Embryonic facial prominence (tissue), 1 donor: ENCODE measurements at regions not wholly inside any gene's neighbourhood (a gene's known extent, or its start where the extent isn't known, plus 50 kb on each side); places are given as distances from the start of the nearest gene placed in this dataset.
"Not testable (repeated sequence)": the region's sequence is repeated elsewhere in the genome, so short reads cannot be mapped to it uniquely, and the experiment has no call there.

Experiments used
- DNase-seq: peaks from one replicate; pipeline ENCODE4 v3.0.0-alpha.2; 2016; ENCODE audit errors: extremely low spot score

DNA sequence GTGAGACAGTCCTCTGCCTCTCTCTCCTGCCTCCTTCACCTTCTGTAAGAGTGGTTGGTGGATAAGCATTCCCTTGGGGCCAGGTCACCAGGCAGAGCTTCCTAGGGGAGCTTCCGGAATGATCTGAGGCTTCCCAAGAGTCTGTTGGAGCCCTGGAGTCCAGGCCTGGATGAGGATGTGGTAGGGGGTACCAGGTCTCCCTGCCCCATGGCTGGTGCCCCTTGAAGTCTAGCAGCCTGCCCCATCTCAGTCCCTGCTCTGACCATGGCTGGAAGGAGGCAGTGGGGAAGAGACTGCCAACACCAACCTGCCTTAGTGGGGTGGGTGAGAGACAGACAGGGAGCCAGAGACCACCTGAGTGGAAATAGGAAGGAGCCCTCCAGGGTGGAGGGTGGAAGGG, 1316.9 kb downstream of the UQCRFS1 start:
- no peak for DNase-seq

DNA sequence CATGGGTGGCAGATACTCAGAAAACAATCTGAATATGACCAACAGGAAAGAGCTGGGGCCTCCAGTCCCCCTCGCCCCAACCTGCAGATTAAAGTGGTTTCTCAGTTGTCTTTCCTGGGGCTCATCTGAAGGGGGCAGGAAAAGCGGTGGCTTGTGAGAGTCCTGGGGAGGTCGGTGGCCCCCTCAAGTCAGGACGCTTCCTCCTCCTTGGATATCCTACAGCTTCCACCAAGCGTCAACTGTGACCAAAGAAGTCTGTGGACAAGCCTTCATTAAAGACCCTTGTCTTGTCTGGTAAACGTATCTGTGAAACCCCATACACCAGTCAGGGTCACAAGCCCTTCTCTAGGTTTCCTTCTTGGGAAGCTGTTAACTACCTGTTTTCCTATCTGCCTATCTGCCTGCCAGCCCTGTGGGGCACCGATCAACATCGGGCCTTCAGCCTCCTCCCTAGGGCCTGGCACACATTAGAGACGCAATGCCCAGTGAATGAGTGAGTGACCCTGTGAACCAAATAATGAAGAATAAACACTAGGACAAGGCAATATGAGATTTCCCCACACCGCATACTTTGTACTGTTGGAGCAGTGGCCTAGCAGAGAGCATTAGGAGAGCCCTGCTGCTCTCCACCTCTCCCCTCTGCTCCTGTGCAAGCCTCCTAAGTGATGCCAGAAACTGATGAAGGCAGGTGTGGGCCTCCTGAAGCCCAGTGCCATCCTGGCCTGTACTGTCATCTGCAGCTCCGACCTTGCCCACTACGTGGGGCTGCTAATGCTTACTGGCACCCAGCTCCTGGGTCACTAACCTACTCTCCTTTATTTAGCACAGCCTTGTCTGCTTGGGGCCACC, 1317.8 kb downstream of the UQCRFS1 start:
- DNase-seq, result no peak

DNA sequence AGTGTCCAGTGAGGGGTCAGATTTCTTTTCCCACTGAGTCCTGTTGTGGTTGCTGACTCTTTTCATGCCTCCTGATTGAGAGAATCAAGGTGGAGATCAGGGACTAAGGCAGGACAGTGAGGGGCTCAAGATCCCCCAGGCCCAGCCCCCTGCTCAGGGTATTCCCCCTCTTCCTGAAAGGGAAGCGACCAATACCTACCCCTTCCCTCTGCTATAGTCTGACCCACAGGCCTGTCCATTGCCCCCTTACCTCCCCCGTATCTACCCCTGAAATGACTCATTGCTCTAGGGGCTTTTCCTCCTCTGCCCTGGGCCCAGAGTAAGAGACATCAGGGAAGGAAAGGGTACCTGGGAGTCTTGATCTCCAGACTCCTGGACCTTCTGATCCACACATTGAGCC, 1320.5 kb downstream of the UQCRFS1 start:
- no peak for DNase-seq

DNA sequence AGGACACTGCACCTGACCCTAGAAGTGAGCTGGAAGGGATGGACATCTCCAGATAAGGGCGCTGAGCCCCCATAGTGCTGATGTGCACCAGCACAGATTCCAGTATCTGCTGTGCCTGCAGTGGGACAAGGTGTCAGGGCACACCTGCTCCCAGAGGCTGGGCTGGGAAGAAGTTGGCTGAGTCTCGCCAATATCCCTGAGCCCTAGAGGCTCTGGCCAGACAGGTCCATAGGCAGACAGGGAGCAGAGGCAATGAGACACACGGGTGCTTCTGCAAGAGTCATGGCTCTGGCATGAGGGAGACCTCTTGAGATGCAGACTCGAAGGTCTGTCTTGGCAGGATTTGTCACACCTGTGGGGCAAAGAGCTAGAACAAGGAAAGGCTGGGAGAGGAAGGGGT, 1321.5 kb downstream of the UQCRFS1 start:
- no peak for DNase-seq

DNA sequence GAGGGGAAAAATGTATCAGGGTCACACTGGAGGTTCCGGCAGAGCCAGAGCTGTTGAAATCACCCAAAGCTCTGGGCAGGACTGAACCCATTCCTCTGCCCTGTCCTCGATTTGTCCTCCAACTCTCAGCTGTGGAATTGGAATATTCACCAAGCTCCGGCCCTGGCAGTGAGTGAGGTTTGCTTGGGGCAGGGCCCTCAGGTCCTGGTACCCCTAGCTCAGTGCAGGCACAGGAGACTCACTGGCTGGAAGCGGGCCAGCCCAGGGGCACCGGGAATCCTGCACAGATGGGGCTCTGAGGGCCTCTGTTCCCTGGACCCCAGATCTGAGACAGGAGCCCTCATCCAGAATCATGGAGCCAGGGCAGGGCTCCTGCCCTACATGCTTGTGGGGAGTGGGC, 1322.3 kb downstream of the UQCRFS1 start:
- DNase-seq, result no peak

DNA sequence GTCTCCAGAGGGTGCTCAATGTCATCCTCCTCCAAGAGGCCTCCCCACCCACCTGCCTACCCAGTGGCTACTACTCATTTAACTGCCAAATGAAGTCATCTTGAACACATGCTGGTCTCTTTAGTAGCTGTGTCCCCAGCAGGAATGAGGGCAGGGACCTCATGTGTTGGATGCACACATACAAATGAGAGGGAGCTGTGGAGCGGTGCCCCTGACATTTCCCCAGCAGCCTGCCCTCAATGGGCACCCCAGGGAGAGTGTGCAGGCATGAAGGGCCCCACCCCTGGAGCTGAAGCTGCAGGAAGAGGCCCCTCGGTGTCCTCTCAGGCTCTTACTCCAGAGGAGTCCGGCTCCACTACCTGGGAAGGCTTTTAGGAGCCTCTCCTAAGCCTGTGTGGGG, 1322.7 kb downstream of the UQCRFS1 start:
- no peak for DNase-seq

DNA sequence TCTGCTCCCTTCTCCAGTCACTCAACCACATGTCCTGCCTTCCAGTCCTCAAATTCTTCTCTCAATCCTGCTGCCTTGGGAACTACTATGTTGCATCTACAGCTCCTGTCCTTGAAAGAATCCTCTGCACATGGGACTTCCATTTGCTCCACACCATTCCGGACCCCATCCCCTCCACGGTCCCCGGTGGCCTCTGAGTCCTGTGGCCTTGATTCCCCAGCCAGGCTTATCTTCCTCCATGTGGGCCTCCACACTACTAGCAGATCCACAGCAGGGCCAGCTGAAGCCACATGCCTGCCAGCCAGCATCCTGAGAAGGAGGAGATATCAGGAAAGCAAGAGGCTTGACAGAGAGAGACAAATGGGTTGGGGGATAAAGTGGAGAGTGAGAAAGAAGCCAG, 1323.8 kb downstream of the UQCRFS1 start:
- DNase-seq, result no peak

DNA sequence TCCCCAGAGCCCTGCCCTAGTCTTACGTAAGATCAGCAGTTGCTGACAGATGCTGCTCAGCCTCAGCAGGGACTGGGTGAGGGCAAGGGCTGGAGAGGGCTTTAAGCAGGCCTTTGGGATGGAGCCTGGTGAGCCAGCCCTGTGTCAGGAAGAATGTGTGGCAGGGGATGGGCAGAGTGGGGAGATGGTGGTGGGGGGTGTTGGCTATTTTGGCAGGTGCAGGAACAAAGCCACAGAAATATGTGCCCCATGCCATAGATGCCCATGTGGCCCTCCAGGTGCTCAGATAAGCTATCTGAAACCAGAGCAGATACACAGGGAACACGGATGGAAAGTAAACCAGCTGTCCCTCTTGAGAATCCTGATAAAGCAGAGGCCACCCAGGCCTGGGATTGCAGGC, 1325.0 kb downstream of the UQCRFS1 start:
- no peak for DNase-seq

DNA sequence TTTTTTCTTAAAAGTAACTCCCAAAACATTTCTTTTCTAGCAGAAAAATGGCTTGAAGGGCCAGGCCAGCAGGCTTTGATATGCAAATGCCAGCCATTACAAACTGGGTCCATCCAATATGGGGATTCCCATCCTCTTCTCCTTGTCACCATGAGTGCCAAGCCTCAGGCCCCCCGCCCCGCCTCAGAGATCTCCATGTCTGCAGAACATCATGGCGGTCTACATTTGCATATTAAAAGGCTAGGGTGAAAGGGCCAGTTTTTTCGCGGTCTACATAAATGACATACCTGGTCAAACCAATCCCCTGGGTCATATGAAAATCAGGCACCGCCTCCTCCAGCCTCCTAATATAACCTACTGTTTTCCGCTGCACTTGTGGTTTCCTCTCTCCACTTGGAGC, 1327.6 kb downstream of the UQCRFS1 start:
- DNase-seq, result no peak

DNA sequence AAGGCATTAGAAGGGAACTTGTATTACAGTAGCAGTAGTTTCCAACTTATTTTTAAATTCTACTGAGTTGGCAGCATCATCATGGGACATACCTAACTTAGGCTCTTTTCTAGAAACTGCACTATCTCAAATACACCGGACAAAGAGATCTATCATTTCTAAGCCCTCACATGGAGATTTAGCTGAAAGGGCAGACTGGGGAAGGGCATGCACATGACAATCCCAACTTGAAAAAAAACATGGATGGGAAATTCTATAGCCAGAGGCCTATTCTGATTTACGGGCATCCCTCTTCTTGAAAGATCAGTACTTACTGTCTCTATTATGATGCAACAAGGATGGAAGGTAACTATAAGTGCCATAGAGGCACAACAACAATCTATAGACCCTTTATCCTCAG, 1328.6 kb downstream of the UQCRFS1 start:
- DNase-seq, result no peak

DNA sequence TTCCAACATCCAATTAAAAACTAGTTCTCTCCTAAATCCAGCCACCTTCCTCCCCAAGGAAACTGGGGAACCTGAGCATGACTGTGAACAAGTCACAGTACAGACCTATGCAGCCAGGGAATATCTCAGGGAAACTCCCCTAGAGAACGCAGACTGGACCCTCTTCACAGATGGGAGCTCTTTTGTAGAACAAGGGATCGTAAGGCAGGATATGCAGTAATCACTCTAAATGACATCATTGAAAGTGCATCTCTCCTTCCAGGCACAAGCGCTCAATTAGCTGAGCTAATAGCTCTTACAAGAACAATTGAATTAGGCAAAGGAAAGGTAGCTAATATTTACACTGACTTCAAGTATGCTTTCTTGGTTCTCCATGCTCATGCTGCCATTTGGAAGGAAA, 1331.7 kb downstream of the UQCRFS1 start:
- DNase-seq, result no peak

DNA sequence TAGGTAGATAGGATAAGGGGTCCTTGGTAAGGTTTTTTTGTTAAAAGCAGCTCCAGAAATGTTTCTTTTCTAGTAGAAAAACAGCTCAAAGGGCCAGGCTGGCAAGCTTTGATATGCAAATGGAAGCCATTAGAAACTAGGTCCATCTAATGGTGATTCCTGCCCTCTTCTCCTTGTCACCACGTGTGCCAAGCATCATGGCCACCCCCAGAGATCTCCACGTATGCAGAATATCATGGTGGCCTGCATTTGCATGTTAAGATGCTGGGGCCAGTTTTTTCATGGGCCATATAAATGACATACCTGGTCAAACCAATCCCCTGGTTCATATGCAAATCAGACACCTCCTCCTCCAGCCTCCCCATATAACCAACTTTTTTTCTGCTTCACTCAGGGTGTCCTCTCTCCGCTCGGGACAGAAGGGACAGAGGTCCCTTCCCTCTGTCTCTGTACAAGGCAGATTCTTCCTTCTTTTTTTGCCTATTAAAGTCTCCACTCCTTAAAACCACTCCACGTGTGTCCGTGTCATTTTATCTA, 1335.9 kb downstream of the UQCRFS1 start:
- no peak for DNase-seq

DNA sequence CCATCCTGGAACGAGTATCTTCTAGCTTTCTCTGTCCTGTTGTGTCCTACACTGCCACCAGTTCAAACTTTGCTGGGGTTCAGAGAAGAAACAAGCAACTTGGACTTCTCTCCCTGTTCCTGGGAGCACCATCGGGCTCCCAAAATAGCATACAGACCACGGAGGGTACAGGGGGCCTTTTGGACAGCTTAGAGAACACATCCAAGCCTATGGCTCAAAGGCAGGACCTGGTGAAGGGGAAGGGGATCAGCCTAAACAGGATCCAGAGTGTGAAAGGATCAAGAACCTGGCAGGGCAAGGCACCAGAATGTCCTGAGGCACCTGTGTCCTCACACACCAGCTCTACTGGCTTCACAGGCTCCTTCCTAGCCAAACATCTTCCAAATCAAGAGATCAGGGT, 1336.5 kb downstream of the UQCRFS1 start:
- DNase-seq, result no peak

DNA sequence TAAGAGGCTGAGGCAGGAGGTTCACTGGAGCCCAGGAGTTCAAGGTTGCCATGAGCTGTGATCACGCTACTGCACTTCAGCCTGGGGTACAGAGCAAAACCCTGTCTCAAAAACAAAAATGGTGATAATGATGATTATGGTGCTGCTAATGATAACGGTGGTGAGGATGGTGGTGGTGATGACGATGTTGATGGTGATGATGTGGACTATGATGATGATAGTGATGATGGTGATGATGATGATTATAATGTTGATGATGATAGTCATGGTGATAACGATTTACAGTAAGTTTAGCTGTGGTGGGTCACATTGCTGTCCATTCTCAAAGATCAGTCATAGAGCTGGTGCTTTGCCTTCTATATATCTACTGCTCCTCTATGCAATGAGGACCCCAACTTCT, 1340.6 kb downstream of the UQCRFS1 start:
- no peak for DNase-seq

DNA sequence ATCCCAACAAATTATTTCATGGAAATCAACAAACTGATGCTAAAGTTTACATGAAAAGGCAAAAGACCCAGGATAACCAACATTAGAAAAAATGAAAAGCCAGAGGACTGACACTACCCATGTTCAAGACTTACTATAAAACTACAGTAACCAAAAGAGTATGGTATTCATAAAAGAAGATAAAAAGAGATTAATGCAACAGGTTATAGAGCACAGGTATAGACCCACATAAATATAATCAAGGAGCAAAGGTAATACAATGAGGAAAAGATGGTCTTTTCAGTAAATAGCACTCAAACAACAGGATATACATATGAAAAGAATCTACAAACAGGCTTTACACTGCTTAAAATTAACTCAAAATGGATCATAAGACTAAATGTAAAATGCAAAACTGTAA, 1342.7 kb downstream of the UQCRFS1 start:
- DNase-seq, result no peak

DNA sequence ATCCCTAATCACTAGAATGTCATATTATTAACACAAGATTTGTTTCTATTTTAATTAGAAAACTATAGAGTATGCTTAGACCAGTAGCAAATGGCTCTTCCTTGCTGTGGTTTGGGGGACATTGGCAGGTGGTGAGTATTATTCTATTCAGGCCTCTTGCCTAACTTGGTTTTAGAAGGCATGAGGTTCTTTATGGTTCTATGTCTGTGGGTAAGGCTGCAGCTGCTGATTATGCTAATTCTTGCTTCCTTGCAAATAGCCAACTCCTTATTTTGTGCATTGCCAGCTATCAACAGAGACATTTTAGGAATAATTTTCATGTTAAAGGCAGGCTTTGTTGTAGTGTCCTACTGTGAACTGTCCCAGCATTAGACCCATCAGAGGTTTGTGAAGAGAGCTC, 1344.9 kb downstream of the UQCRFS1 start:
- DNase-seq, result no peak

DNA sequence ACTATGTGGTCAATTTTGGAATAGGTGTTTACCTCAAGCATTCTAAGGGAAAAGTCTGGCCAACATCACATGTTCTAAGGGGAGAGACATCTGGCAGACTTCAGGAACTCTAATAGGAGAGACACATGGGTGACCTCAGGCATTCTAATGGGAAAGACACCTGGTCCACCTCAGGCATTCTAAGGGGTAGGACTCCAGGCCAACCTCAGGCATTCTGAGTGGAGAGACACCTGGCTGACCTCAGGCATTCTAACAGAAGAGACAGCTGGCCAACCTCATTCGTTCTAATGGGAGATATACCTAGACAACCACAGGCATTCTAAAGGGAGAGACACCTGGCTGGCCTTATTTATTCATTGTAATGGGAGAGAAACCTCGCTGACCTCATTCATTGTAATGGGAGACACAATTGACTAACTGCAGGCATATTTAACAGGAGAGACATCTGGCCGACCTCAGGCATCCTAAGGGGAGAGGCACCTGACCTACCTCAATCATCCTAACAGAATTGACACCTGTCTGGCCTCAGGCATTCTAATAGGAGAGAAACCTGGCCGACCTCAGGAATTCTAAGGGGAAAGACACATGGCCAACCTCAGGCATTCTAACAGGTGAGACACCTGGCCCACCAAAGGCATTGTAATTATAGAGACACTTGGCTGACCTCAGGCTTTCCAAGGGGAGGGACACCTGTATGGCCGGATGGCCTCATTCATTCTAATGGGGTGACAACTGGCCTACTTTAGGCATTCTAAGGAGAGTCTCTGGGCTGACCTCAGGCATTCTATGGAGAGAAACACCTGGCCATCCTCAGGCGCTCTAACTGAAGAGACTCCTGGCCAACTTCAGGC, 1346.8 kb downstream of the UQCRFS1 start:
- no peak for DNase-seq

DNA sequence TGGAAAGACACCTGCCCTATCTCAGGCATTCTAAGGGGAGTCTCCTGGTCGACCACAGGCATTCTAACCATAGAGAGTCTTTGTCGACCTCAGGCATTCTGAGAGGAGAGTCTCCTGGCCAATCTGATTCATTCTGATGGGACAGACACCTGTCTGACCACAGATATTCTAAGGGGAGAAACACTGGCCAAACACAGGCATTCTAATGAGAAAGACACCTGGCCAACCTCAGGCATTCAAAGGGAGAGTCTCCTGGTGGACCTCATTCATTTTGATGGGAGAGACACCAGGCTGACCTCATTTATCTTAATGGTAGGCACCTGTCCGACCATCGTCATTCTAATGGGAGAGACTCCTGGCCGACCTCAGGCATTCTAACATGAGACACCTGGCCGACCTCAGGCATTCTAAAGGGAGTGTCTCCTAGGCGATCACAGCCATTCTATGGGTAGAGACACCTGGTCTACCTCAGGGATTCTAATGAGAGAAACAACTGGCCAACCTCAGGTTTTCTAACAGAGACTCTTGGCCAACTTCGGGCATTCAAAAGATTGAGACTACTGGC, 1351.5 kb downstream of the UQCRFS1 start:
- DNase-seq, result no peak

DNA sequence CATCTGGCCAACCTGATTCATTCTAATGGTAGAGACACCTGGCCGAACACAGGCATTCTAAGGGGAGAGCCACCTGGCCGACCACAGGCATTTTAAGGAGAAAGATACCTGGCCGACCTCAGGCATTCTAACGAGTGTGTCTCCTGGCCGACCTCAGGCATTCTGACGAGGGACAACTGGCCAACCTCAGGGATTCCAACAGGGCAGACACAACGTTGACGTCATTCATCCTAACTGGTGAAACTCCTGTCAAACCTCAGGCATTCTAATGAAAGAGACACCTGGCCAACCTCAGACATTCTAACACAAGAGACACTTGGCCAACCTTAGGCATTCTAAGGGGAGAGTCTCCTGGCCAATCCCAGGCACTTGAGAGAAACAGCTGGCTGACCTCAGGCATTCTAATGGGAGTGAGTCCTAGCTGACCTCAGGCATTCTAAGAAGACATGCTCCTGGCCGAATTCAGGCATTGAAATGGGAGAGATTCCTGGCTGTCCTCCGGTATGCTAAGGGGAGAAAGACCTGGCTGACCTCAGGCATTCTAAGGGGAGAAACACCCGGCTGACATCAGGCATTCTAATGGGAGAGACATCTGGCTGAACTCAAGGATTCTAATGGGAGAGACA, 1352.5 kb downstream of the UQCRFS1 start:
- DNase-seq, result no peak

DNA sequence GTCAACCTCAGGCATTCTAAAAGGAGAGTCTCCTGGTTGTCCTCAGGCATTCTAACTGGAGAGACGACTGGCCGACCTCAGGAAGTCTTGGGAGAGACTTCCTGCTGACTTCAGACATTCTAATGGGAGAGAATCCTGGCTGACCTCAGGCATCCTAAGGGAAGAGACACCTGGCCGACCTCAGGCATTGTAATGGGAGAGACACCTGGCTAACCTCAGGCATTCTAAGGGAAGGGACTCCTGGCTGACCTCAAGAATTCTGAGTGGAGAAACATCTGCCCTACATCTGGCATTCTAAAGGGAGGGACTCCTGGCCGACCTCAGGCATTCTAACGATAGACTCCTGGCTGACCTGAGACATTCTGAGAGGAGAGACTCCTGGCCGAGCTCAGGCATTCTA, 1353.3 kb downstream of the UQCRFS1 start:
- DNase-seq, result no peak

DNA sequence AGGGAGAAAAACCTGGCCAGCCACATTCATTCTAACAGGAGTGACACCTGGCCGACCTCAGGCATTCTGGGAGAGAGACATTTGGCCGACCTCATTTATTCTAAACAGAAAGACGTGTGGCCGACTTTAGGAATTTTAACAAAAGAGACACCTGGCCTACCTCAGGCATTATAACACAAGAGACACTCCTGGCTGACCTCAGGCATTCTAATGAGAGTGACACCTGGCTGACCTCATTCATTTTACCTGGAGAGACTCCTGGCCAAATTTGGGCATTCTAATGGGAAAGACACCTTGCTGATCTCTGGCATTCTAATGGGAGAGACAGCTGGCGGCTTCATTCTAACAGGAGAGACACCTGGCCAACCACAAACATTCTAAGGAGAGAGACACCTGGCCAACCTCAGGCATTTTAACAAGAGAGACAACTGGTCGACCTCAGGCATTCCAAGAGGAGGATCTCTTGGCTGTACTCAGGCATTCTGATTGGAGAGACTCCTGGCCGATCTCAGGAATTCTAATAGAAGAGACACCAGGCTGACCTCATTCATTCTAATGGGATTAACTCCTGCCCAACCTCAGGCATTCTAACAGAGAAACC, 1353.9 kb downstream of the UQCRFS1 start:
- no peak for DNase-seq

DNA sequence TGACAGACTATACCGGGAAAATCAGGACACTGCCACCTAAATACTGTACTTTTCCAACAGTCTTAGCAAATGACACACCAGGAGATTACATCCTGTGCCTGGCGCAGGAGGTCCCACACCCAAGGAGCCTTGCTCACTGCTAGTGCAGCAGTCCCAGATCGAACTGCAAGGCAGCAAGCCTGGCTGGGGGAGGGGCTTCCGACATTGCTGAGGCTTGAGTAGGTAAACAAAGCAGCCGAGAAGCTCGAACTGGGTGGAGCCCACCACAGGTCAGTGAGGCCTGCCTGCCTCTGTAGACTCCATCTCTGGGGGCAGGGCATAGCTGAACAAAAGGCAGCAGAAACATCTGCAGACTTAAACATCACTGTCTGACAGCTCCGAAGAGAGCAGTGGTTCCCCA, 1360.0 kb downstream of the UQCRFS1 start:
- not testable (repeated sequence) for DNase-seq
